ENCODE measurements at regions not wholly inside any gene's neighbourhood (a gene's known extent, or its start where the extent isn't known, plus 50 kb on each side); places are given as distances from the start of the nearest gene placed in this dataset.

DNA sequence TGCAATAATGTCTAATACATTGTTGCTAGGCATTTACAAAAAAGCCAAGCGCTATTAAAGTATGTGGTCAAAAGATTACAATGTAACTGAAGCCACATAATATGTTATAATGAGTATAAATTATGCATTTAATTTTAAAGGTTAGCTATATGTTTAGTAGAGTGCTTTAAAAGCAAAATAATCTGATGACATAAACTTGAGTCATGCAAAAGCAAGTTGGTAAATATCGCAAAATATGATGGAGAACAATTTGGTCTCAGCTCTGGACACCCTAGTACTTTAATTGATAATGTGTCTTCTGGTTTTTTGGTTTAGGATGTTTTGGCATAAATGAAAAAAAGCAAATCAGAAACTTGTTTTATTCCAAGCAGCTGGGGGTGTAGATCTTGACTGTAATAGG lies 188.6 kb upstream of the RREB1 start:
- no peak for DNase-seq (ENCODE audit: low spot score)
- peaks cover 0 to 16% of the 10 kb centered on the region in 2 donors for H3K4me1 ChIP-seq
- no peaks in the 10 kb centered on the region for H3K9me3 ChIP-seq
- no peaks in the 10 kb centered on the region for H3K36me3 ChIP-seq
- TF ChIP-seq, protein P1, sequence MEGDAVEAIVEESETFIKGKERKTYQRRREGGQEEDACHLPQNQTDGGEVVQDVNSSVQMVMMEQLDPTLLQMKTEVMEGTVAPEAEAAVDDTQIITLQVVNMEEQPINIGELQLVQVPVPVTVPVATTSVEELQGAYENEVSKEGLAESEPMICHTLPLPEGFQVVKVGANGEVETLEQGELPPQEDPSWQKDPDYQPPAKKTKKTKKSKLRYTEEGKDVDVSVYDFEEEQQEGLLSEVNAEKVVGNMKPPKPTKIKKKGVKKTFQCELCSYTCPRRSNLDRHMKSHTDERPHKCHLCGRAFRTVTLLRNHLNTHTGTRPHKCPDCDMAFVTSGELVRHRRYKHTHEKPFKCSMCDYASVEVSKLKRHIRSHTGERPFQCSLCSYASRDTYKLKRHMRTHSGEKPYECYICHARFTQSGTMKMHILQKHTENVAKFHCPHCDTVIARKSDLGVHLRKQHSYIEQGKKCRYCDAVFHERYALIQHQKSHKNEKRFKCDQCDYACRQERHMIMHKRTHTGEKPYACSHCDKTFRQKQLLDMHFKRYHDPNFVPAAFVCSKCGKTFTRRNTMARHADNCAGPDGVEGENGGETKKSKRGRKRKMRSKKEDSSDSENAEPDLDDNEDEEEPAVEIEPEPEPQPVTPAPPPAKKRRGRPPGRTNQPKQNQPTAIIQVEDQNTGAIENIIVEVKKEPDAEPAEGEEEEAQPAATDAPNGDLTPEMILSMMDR (IDR thresholded peaks at IDR 0.05): no peak
- H3K27me3 ChIP-seq: no peaks in the 10 kb centered on the region
- H3K27ac ChIP-seq: no peak overlapping the region
- H3K4me3 ChIP-seq: no peak overlapping the region

DNA sequence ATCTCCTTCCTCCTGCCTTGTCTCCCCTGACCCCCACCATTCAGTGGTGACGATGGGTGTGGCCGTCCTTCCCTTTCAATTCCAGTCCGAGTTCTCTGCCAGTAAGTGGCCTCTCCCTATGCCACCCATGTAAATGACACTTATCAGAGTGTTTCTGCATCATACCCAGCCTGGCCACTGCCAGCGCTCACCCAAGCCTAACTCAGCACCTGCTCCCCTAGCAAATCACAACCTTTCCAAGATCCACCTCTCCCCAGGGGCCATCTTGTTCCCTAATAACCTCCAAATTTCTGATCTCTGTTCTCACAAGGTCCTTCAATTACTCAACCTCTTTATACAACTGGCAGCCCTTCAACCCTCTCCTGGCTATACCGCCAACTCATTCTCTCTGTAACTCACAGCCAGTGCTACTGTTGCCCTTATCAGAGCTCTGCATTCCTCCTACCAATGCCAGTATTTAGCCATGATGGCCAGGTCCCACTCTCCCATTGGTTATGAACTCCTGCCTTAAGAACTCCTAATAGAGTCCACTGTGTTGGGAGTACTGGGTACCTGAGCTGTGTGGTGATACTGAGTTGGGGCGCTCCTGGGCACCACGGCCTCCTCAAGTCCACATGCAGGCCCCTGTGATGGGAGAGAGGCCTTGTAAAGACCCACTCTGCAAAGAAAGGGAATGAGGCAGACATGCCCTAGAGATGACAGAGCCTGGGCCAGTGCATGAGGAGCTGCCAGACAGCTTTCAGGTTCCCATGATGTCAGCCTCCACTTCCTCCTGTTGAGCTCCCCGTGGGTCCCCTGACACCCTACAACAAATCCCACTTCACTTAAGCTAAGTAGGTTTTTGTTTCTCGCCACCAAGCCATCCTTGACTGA lies 187.4 kb upstream of the RREB1 start:
- no peak overlapping the region for H3K4me3 ChIP-seq
- H3K4me1 ChIP-seq: peaks cover 0 to 14% of the 10 kb centered on the region in 2 donors
- H3K27ac ChIP-seq: no peak overlapping the region

DNA sequence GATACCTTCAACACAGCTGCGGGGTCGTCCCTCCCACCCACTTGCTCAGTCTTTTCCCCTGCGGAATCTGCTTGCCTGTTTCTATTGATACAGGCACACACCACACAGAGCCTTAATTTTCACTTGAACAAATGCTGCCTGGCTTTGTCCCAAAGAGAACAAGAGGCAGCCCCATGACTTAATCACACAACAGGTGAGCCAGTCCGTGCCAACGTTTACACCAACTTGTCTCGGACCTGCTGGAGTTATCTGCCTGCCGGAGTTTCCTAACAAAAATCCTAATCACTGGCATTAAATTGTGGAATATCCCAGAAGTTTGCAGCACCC lies 186.8 kb upstream of the RREB1 start:
- no peaks in the 10 kb centered on the region for H3K9me3 ChIP-seq
- DNase-seq (ENCODE audit: low spot score): no peak
- H3K36me3 ChIP-seq: no peaks in the 10 kb centered on the region
- peaks cover 0 to 10% of the 10 kb centered on the region in 2 donors for H3K4me1 ChIP-seq
- no peak overlapping the region for H3K4me3 ChIP-seq
- no peaks in the 10 kb centered on the region for H3K27me3 ChIP-seq
- H3K27ac ChIP-seq: no peak overlapping the region
- TF ChIP-seq, protein P1 (IDR thresholded peaks at IDR 0.05): no peak

More for the DNA sequence above, 187.4 kb upstream of the RREB1 start:
- Histone ChIP-seq H3K27me3 (no peaks in the 10 kb centered on the region), H3K36me3 (no peaks in the 10 kb centered on the region), H3K9me3 (no peaks in the 10 kb centered on the region)
- DNase-seq (ENCODE audit: low spot score): no peak
- TF ChIP-seq, protein P1 (IDR thresholded peaks at IDR 0.05): no peak

DNA sequence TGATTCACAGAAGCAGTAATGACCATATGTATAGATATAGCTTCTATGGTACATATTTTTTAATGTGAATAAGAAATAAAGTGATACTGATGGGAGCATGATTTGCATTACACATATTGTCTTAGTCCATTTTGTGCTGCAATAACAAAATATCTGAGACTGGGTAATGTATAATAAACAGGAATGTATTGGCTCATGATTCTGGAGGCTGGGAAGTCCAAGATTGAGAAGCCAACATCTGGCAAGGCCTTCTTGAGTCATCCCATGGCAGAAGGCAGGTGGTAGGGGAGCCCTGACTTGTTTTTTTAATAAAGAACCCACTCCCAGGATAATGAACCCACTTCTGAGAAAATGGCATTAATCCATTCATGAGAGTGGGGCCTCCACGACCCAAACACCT lies 185.6 kb upstream of the RREB1 start:
- H3K4me1 ChIP-seq: no peaks in the 10 kb centered on the region
- H3K4me3 ChIP-seq: no peak overlapping the region
- H3K27ac ChIP-seq: no peak overlapping the region
- no peaks in the 10 kb centered on the region for H3K27me3 ChIP-seq
- no peaks in the 10 kb centered on the region for H3K9me3 ChIP-seq
- DNase-seq (ENCODE audit: low spot score): no peak
- H3K36me3 ChIP-seq: no peaks in the 10 kb centered on the region
- TF ChIP-seq, protein P1 (IDR thresholded peaks at IDR 0.05): no peak

DNA sequence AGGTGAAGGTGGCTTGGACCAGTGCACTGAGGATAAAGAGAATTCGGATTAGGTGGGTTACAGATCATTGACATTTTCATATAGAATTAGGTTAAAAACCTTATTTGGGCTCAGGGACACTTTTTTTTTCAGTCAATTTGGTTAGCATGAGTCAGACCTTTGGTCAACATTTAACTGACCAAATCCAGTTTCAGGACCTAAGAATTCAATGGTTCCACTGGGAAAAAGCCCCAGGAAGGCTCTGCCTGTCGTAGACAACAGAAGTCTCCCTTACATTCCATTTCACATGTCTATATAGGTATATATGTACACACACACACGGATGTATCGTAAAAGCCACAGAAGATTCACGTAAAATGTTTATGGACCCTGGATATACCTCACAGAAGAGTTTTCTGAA lies 184.2 kb upstream of the RREB1 start:
- H3K4me1 ChIP-seq: peaks cover 0 to 9% of the 10 kb centered on the region in 2 donors
- TF ChIP-seq, protein P1 (IDR thresholded peaks at IDR 0.05): no peak

DNA sequence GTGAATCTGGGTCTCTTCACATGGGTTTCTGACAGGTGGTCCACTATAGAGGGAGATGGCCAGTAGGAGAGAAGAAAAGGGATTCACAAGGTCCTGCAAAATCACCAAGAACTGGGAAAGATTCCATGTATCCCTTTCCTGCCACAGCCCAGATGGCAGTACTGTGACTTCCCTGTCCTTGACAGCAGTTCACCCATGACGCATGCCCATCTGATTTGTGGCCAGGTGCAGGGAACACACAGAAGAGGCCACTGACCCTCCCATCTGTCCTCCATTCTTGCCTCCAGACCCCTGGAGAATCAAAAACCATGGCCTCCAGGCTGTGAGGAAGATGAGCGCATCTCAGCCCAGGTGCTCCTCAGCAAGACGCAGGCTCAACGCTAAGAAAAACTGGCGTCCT lies 183.1 kb upstream of the RREB1 start:
- no peaks in the 10 kb centered on the region for H3K36me3 ChIP-seq
- H3K27me3 ChIP-seq: no peaks in the 10 kb centered on the region

More for the DNA sequence above, 184.2 kb upstream of the RREB1 start:
- H3K9me3 ChIP-seq: no peaks in the 10 kb centered on the region
- no peaks in the 10 kb centered on the region for H3K27me3 ChIP-seq
- no peak for DNase-seq (ENCODE audit: low spot score)
- H3K4me3 ChIP-seq: no peak overlapping the region
- no peaks in the 10 kb centered on the region for H3K36me3 ChIP-seq
- H3K27ac ChIP-seq: no peak overlapping the region

More for the DNA sequence above, 183.1 kb upstream of the RREB1 start:
- DNase-seq (ENCODE audit: low spot score): no peak
- Histone ChIP-seq H3K4me1 (peaks cover 0 to 9% of the 10 kb centered on the region in 2 donors), H3K4me3 (no peak overlapping the region), H3K27ac (no peak overlapping the region), H3K9me3 (no peaks in the 10 kb centered on the region)
- TF ChIP-seq, protein P1 (IDR thresholded peaks at IDR 0.05): no peak

All from right atrium auricular region (tissue), 2 donors.